HG03460 (cell line): ENCODE measurements at regions not wholly inside any gene's neighbourhood (a gene's known extent, or its start where the extent isn't known, plus 50 kb on each side); places are given as distances from the start of the nearest gene placed in this dataset.
"Not testable (repeated sequence)": the region's sequence is repeated elsewhere in the genome, so short reads cannot be mapped to it uniquely, and the experiment has no call there.

Experiments used
- ATAC-seq: cut with Tn5 transposase; IDR thresholded peaks from one replicate; pipeline ENCODE4 v1.9.1; 2021; ENCODE audit not compliant: unreplicated experiment

DNA sequence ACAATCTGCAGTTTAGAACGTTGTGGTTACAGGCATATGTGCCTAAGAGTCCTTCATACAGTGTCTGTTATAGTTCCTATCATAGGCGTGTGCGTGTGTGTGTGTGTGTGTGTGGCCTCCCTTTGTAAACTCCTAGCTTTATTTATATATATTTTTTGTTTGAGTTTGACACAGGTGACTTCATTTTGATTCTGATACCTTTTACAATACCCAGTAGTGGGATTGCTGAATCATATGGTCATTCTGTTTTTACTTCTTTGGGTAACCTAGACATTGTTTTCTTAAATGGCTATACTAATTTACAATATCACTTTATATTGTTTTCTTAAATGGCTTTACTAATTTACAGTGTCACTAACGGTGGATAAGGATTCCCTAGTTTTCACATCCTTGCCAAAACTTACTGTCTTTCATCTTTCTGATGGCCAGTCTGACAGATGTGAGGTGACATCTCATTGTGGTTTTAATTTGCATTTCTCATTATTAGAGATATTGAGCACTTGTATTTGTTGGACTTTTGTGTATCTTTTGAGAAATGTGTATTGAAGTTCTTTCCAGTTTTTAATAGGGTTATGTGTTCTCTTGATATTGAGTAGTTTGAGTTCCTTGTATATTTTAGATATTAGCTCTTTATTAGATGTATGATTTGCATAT lies 211.1 kb upstream of the NUDT6 start:
- ATAC-seq: peak; percentile 71

GRCh38 chr4:123144616-123145015 lies 222.2 kb upstream of the NUDT6 start:
- no peak for ATAC-seq

GRCh38 chr4:123158576-123158975 lies 236.2 kb upstream of the NUDT6 start:
- ATAC-seq: no peak

- ATAC-seq: no peak
Observed at GRCh38 chr4:123159479-123159878, 237.1 kb upstream of the NUDT6 start.

DNA sequence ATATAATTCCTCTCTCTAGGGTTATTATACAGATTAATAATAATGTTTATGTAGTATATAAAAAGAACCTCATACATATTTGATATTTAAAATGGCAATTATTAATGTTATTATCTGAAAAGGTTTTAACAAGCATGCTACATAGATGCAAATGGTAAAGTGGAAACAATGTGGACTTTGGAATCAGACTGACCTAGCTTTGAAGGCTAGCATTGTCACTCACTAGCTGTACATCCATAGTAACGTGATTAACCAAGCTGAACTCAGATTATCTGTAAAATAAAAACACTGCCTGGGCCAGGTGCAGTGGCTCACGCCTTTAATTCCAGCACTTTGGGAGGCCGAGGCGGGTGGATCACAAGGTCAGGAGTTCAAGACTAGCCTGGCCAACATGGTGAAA lies 233.7 kb upstream of the SPRY1 start:
- no peak for ATAC-seq

GRCh38 chr4:123163501-123163900 lies 233.1 kb upstream of the SPRY1 start:
- ATAC-seq: no peak

DNA sequence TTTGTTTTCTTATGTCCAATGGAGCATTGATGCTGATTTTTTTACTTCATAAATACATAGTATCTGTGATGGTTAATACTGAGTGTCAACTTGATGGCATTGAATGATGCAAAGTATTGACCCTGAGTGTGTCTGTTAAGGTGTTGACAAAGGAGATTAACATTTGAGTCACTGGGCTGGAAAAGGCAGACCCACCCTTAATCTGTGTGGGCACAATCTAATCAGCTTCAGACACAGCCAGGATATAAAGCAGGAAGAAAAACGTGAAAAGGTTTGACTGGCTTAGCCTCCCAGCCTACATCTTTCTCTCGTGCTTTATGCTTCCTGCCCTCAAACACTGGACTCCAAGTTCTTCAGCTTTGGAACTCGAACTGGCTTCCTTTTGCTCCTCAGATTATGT lies 230.6 kb upstream of the SPRY1 start:
- no peak for ATAC-seq

DNA sequence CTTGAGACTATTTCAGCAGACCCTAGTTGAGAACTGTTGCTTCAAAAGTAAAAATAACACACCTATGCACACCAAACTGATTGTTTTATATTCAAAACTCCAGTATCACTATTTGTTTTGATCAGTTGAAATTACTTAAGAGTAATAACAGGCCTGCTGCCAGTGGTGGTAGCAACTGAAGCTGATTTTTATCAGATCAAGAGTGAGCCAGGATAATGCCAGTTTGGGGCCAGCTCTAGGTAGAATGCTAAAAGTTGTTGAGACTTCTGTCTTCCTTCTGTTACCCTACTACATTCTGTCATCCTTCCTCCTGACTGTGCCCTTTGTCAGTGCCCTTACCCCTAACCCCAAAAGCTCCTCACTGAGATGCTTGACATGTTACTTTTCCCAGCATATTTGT lies 228.7 kb upstream of the SPRY1 start:
- no peak for ATAC-seq

- ATAC-seq: no peak
Observed at GRCh38 chr4:123168812-123169211, 227.8 kb upstream of the SPRY1 start.

- no peak for ATAC-seq
Observed at GRCh38 chr4:123170843-123171242, 225.8 kb upstream of the SPRY1 start.

GRCh38 chr4:123176605-123177004 lies 220.0 kb upstream of the SPRY1 start:
- no peak for ATAC-seq

DNA sequence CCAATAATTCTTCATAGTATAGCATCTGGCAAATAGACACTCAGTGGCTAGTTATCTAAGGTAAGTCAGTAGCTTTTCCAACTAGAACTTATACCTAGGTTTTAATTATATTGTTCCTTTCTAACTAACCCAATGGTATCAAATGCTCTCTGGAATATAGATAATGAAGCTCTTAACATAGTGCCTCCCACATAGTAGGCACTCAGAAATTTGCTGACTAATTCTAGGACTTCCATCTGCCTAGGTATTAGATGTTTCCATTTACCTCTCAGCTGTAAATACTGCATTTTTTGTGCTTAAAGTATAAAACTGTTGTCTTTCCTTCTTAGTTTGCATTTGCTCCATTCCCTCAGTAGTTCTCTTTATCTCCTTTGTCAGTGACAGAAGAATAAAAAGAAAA lies 214.3 kb upstream of the SPRY1 start:
- ATAC-seq: no peak

GRCh38 chr4:123183308-123183707 lies 213.3 kb upstream of the SPRY1 start:
- no peak for ATAC-seq

DNA sequence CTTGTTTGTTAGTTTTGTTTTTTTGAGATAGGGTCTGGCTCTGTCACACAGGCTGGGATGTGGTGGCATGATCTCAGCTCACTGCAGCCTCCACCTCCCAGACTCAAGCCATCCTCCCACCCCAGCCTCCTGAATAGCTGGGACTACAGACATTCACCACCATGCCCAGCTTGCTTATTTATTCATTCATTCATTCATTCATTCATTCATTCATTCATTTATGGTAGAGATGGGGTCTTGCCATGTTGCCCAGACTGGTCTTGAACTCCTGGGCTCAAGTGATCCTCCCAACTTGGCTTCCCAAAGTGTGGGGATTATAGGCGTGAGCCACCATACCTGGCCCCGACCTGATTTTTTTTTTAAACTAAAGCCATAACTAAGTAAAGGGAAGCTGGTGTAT lies 212.8 kb upstream of the SPRY1 start:
- not testable (repeated sequence) for ATAC-seq

DNA sequence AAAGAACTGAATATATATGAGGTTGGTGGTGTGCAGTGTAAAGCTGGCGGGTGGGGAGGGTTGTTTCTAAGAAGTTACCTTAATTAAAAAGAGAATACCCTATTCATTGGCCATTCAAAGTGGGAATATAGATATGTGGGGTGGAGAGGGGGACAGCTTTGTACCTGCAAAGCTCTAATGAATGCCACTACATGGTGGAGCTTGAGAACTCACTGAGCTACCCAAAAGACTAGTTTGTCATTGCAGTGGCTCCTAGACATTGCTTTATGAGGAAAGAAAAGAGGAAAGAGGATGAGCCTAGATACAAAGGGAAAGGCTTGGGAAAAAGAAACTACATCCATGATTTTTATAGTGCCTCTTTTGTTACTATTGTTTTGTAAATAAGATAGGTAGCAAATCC lies 209.9 kb upstream of the SPRY1 start:
- no peak for ATAC-seq

DNA sequence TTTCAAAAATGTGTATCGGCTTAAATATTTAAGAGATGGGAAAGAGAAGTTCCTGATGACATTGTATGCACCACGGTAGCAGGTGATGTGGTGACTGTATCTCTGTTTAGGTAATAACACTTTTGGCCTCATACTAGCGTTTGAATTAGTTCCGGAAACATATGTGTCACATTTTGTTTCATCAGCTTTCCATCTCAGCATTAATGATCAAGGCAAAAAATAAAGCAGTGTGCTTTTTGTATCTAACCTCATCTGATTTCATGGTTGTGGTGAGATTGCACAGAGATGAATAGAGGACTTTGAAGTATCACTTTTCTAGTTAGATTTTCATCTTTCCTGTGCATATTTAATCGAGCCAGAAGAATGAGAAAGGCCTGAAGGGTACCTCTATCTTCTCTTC lies 206.4 kb upstream of the SPRY1 start:
- no peak for ATAC-seq

DNA sequence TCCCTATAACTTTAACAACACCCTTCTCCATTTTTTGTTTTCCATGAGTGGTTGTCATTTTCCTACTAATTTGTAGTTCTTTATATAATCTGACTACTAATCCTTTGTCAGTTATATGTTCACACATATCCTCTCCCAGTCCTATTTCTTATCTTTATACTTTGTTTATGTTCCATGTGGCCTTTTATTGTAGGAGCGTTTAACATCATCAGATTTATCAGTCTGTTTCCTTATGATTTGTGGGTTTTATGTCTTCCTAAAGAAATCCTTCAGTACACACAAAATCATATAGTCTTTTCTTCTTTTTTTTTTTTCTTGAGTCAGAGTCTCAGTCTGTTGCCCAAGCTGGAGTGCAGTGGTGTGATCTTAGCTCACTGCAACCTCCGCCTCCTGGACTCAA lies 204.9 kb upstream of the SPRY1 start:
- ATAC-seq: no peak

- no peak for ATAC-seq
Observed at GRCh38 chr4:123193802-123194367, 202.7 kb upstream of the SPRY1 start.

GRCh38 chr4:123198706-123199105 lies 197.9 kb upstream of the SPRY1 start:
- no peak for ATAC-seq

DNA sequence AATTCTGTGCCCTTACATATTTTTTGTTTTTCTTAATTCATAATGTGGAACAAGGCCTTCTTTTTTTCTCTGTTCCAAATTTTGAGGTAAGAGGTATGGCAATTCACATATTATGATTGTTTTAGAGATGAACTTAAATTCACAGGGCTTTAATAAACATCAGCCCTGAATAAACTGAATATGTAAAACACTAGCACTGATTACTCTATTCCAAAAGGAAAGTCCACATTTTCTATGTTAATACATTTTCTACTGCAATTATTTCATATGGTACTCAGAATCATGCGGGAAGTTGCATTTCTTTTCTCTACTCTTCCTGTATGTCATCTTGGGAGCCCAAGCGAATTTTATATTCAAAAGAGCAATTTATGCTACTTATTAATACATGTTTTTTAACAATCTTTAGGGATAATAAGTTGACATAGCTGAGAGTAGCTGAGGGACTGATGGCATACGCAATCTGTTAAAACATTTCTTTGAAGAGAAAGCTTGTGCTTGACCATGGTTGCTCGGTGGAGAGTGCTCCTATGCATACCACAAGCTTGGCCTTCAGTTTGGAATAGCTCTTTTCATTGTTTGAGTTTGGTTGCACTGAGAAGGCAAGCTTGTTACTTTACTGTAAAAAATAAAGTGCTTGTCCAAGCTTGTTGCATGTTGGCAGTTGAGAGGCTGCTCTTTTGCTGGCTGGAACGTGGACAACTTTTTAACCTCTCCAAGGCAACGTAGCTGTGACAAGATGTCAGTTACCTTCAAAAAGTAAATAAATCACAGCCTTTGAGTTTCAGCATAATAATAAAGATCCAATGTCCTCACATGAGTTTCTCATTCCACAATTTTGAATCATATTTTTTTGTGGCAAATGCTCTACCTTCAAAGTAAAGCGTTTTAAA lies 196.3 kb upstream of the SPRY1 start:
- no peak for ATAC-seq

DNA sequence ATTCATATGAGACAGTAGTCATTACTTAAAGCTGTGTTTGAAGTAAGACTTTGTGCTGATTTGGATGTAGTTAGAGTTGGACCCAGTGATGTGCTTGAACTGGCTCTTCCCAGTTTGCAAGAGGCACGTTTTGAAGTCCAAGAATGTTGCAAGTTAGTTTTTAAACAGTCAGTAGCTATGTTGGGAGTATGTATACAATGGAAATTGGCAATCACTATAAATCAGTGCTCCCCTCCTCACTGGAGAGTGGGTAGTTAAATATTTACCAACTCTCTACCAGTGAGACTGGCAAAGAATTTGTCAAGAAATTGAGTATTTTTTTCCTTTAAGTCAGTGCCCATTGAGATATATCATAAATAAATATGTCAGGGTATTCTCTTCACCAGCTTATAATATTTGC lies 191.9 kb upstream of the SPRY1 start:
- ATAC-seq: no peak

GRCh38 chr4:123206016-123206415 lies 190.6 kb upstream of the SPRY1 start:
- no peak for ATAC-seq
